Activated CD8-positive, alpha-beta T cell treated with anti-CD3 and anti-CD28 coated beads, Interleukin-2, amount 10 ng/mL, durations not matched to agents 7 days and 5 days (primary cell): ENCODE measurements at regions not wholly inside any gene's neighbourhood (a gene's known extent, or its start where the extent isn't known, plus 50 kb on each side); places are given as distances from the start of the nearest gene placed in this dataset.

Source experiments
- ATAC-seq: fragments of 150-1000 bp; cut with Tn5 transposase; one replicate; pipeline ENCODE4 v1.10.0; 2021; ENCODE audit warnings: moderate library complexity
- CTCF ChIA-PET: fragments of 350-600 bp; sonication (Branson Sonifier 250); formaldehyde crosslinking; loops from one replicate; lab custom pipeline; 2021; ENCODE audit warnings: antibody characterized with exemption; lab: Charles Lee
- POLR2A ChIA-PET: fragments of 350-600 bp; sonication (Branson Sonifier 250); formaldehyde crosslinking; loops from one replicate; lab custom pipeline; 2021; ENCODE audit warnings: antibody characterized with exemption; lab: Charles Lee
- DNase-seq: peaks from one replicate; pipeline ENCODE4 v3.0.0-alpha.2; 2020
- H3K27ac Mint-ChIP-seq: one replicate; pipeline ENCODE4 v1.8.0; 2021; ENCODE audit warnings: mild to moderate bottlenecking, mixed read lengths
- H3K27me3 Mint-ChIP-seq: one replicate; pipeline ENCODE4 v1.8.0; 2021; ENCODE audit warnings: low read depth, mixed read lengths
- H3K36me3 Mint-ChIP-seq: one replicate; pipeline ENCODE4 v1.8.0; 2021; ENCODE audit warnings: low read depth, mixed read lengths
- H3K4me1 Mint-ChIP-seq: one replicate; pipeline ENCODE4 v1.8.0; 2021; ENCODE audit warnings: low read depth, mixed read lengths
- H3K4me3 Mint-ChIP-seq: one replicate; pipeline ENCODE4 v1.8.0; 2021; ENCODE audit warnings: mild to moderate bottlenecking, mixed read lengths
- H3K9me3 Mint-ChIP-seq: one replicate; pipeline ENCODE4 v1.8.0; 2022; ENCODE audit warnings: mixed read lengths; ENCODE audit not compliant: insufficient read depth

- POLR2A ChIA-PET, result interaction anchor here (0.6 kb wide), 1 partner anchor 219 kb away, joined by 3 read pairs; no protein-coding TSS in a partner anchor
- H3K4me3 Mint-ChIP-seq, result no peak overlapping the region
- no peaks in the 10 kb centered on the region for H3K9me3 Mint-ChIP-seq
- CTCF ChIA-PET, result no interaction called here
- H3K36me3 Mint-ChIP-seq, result no peaks in the 10 kb centered on the region
- DNase-seq (no peak), ATAC-seq (no peak)
- H3K4me1 Mint-ChIP-seq, result no peaks in the 10 kb centered on the region
- H3K27ac Mint-ChIP-seq, result no peak overlapping the region
- H3K27me3 Mint-ChIP-seq, result no peaks in the 10 kb centered on the region
Measured at GRCh38 chr11:45446998-45447397, 160.9 kb upstream of the SYT13 start.

GRCh38 chr11:45446434-45446833, 160.3 kb upstream of the SYT13 start:
- Mint-ChIP-seq H3K27ac (no peak overlapping the region), H3K36me3 (no peaks in the 10 kb centered on the region), H3K4me1 (no peaks in the 10 kb centered on the region), H3K9me3 (no peaks in the 10 kb centered on the region), H3K4me3 (no peak overlapping the region), H3K27me3 (no peaks in the 10 kb centered on the region)
- no peak for ATAC-seq
- ChIA-PET CTCF (no interaction called here), POLR2A (no interaction called here)
- no peak for DNase-seq

- ATAC-seq (no peak), DNase-seq (no peak)
- Mint-ChIP-seq H3K9me3 (no peaks in the 10 kb centered on the region), H3K36me3 (no peaks in the 10 kb centered on the region), H3K27ac (no peak overlapping the region), H3K4me3 (no peak overlapping the region), H3K27me3 (no peaks in the 10 kb centered on the region), H3K4me1 (no peaks in the 10 kb centered on the region)
- ChIA-PET POLR2A (no interaction called here), CTCF (no interaction called here)
Measured at GRCh38 chr11:45444796-45445195, 158.7 kb upstream of the SYT13 start.

GRCh38 chr11:45440111-45440510, 154.0 kb upstream of the SYT13 start:
- POLR2A ChIA-PET, result no interaction called here
- CTCF ChIA-PET, result no interaction called here
- Mint-ChIP-seq H3K27me3 (peaks cover 5% of the 10 kb centered on the region), H3K27ac (no peak overlapping the region), H3K4me1 (no peaks in the 10 kb centered on the region), H3K9me3 (no peaks in the 10 kb centered on the region), H3K4me3 (no peak overlapping the region), H3K36me3 (no peaks in the 10 kb centered on the region)
- DNase-seq (no peak), ATAC-seq (no peak)

GRCh38 chr11:45436966-45437365, 150.8 kb upstream of the SYT13 start:
- ChIA-PET POLR2A (no interaction called here), CTCF (no interaction called here)
- ATAC-seq (no peak), DNase-seq (no peak)
- H3K4me3 Mint-ChIP-seq, result no peak overlapping the region
- no peaks in the 10 kb centered on the region for H3K4me1 Mint-ChIP-seq
- no peaks in the 10 kb centered on the region for H3K9me3 Mint-ChIP-seq
- H3K36me3 Mint-ChIP-seq, result no peaks in the 10 kb centered on the region
- peaks cover 9% of the 10 kb centered on the region for H3K27me3 Mint-ChIP-seq
- no peak overlapping the region for H3K27ac Mint-ChIP-seq

GRCh38 chr11:45436118-45436517, 150.0 kb upstream of the SYT13 start:
- no peaks in the 10 kb centered on the region for H3K36me3 Mint-ChIP-seq
- peaks cover 9% of the 10 kb centered on the region for H3K27me3 Mint-ChIP-seq
- DNase-seq, result no peak
- H3K27ac Mint-ChIP-seq, result no peak overlapping the region
- H3K4me1 Mint-ChIP-seq, result no peaks in the 10 kb centered on the region
- no peak overlapping the region for H3K4me3 Mint-ChIP-seq
- ChIA-PET POLR2A (no interaction called here), CTCF (no interaction called here)
- no peak for ATAC-seq
- no peaks in the 10 kb centered on the region for H3K9me3 Mint-ChIP-seq

GRCh38 chr11:45435706-45436105, 149.6 kb upstream of the SYT13 start:
- ChIA-PET CTCF (no interaction called here), POLR2A (no interaction called here)
- Mint-ChIP-seq H3K4me1 (no peaks in the 10 kb centered on the region), H3K9me3 (no peaks in the 10 kb centered on the region), H3K36me3 (no peaks in the 10 kb centered on the region), H3K27me3 (peaks cover 9% of the 10 kb centered on the region), H3K27ac (no peak overlapping the region), H3K4me3 (no peak overlapping the region)
- ATAC-seq (no peak), DNase-seq (no peak)

- Mint-ChIP-seq H3K27ac (no peak overlapping the region), H3K36me3 (no peaks in the 10 kb centered on the region), H3K9me3 (no peaks in the 10 kb centered on the region), H3K4me1 (no peaks in the 10 kb centered on the region), H3K27me3 (peaks cover 9% of the 10 kb centered on the region), H3K4me3 (no peak overlapping the region)
- DNase-seq (no peak), ATAC-seq (no peak)
- ChIA-PET POLR2A (no interaction called here), CTCF (no interaction called here)
Measured at GRCh38 chr11:45432910-45433309, 146.8 kb upstream of the SYT13 start.

- H3K4me3 Mint-ChIP-seq, result no peak overlapping the region
- peaks cover 9% of the 10 kb centered on the region for H3K27me3 Mint-ChIP-seq
Measured at GRCh38 chr11:45432100-45432499, 146.0 kb upstream of the SYT13 start.

GRCh38 chr11:45431046-45432018, 145.2 kb upstream of the SYT13 start:
- POLR2A ChIA-PET, result no interaction called here
- Mint-ChIP-seq H3K36me3 (no peaks in the 10 kb centered on the region), H3K4me1 (no peaks in the 10 kb centered on the region), H3K27me3 (peaks cover 9% of the 10 kb centered on the region), H3K27ac (no peak overlapping the region), H3K9me3 (no peaks in the 10 kb centered on the region), H3K4me3 (no peak overlapping the region)
- DNase-seq (no peak), ATAC-seq (no peak)
- CTCF ChIA-PET, result no interaction called here

More at GRCh38 chr11:45432100-45432499, 146.0 kb upstream of the SYT13 start:
- Mint-ChIP-seq H3K36me3 (no peaks in the 10 kb centered on the region), H3K9me3 (no peaks in the 10 kb centered on the region), H3K27ac (no peak overlapping the region), H3K4me1 (no peaks in the 10 kb centered on the region)
- DNase-seq, result no peak
- ATAC-seq, result no peak
- ChIA-PET POLR2A (no interaction called here), CTCF (no interaction called here)

GRCh38 chr11:45430361-45430760, 144.2 kb upstream of the SYT13 start:
- no peak overlapping the region for H3K4me3 Mint-ChIP-seq
- no peak for ATAC-seq
- H3K36me3 Mint-ChIP-seq, result no peaks in the 10 kb centered on the region
- H3K27me3 Mint-ChIP-seq, result peaks cover 9% of the 10 kb centered on the region
- POLR2A ChIA-PET, result no interaction called here
- no peaks in the 10 kb centered on the region for H3K4me1 Mint-ChIP-seq
- no peak for DNase-seq
- no peak overlapping the region for H3K27ac Mint-ChIP-seq
- CTCF ChIA-PET, result no interaction called here
- no peaks in the 10 kb centered on the region for H3K9me3 Mint-ChIP-seq

GRCh38 chr11:45429719-45430118, 143.6 kb upstream of the SYT13 start:
- Mint-ChIP-seq H3K4me1 (no peaks in the 10 kb centered on the region), H3K36me3 (no peaks in the 10 kb centered on the region), H3K27me3 (peaks cover 8% of the 10 kb centered on the region), H3K9me3 (no peaks in the 10 kb centered on the region), H3K27ac (no peak overlapping the region), H3K4me3 (no peak overlapping the region)
- no peak for DNase-seq
- ChIA-PET POLR2A (no interaction called here), CTCF (no interaction called here)
- ATAC-seq, result no peak
